Cerebellar cortex (tissue), 1 donor: ENCODE measurements at regions not wholly inside any gene's neighbourhood (a gene's known extent, or its start where the extent isn't known, plus 50 kb on each side); places are given as distances from the start of the nearest gene placed in this dataset.
A peak's percentile ranks its signal among the peaks of the same experiment; 100 is the strongest.

Experiments
- DNase-seq: peaks from one replicate; pipeline ENCODE4 v3.0.0-alpha.2; 2015; ENCODE audit warnings: low spot score

- DNase-seq: no peak
Observed at GRCh38 chr1:243944429-243945160, 94.6 kb upstream of the AKT3 start.

DNA sequence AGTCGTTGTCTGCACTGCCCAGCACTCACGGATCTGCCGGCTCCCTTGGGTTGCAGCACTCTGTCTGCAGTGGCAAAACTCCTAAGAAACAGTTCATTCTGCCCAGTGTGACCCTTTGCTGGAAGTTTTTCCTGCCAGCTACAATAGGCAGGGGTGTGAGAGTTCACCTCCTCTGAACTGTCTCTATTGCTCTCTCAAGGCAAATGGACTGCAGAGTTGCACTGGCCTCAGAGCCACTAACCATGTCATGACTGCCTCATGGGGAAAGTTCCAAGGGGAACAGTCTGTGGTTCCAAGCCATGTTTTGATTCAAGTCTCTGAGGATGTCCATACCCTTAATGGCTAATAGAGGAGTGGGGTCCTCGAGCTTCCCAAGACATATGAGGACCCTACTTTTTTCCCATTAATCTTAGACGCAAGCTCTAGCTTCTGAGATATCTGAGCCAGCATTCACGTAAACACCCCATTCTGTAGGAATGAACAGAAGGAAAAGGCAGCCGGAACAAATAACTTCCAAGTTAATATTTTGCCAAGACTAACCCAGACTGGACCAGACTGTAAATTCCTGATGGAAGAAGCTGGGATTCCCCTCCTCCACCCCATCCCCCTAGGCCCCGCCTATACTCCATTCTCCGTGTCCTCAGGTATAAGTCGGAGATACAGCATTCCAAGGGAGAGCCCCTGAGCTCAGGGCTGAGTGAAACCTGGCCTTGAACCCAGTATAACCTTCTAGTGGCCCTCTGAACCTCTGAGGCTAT, 93.8 kb upstream of the AKT3 start:
- no peak for DNase-seq

GRCh38 chr1:243942196-243943150, 92.4 kb upstream of the AKT3 start:
- DNase-seq: peak; percentile 38

DNA sequence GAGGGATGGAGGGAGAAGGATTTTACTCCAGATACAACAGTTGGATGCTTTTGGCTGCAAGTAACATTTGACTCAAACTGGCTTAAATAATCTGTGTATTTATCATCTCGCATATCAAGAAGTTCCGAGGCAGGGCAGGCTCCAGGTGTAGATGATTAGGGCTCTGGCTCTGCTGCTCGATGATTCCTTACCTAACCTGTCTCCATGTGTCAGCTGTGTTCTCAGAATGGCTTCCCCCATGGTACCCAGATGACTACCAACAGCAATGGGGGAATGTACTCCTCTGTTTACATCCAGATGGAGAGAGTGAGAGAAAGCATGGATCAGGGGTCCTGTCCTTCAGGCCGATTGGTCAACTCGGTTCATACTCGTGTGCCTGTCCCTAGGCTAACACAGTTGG, 90.4 kb upstream of the AKT3 start:
- DNase-seq: no peak

GRCh38 chr1:243939167-243939848, 89.3 kb upstream of the AKT3 start:
- DNase-seq: no peak

DNA sequence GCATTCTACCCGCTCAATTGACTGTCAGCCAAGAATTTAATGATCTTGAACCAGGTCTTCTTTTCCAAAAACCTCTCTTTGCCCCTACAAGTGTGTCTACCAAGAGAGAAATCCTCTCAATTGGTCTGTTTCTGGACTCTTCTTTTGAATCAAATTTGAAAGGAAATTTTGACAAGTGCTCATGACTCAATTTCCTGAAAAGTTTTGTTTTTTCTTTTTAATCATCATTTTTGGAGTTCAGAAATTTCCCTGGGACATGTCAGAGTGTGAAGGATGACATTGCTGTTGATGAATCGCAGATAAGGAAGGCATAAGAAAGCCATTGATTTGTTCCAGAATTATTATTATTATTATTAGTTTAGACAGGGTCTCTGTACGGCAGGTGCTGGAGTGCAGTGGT, 88.2 kb upstream of the AKT3 start:
- no peak for DNase-seq

DNA sequence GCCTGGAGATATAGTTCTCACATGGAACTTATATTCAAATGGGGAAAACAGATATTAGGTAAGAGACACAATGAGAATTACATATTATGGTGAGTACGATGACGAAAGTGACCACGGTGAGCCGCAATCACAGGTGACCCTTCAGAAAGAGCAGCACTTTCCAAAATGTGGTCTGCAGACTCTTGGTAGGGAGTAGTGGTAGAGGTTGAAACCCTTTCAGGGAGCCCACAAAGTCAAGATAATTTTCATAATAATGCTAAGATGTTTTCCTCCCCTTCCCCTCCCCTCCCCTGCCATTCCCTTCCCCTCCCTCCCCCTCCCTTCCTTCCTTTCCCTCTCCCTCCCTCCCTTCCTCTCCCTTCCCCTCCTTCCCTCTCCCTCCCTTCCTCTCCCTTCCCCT, 83.5 kb upstream of the AKT3 start:
- no peak for DNase-seq

GRCh38 chr1:243931957-243932356, 81.9 kb upstream of the AKT3 start:
- no peak for DNase-seq

GRCh38 chr1:243930822-243931671, 81.0 kb upstream of the AKT3 start:
- DNase-seq: no peak

- no peak for DNase-seq
Observed at GRCh38 chr1:243927381-243927780, 77.3 kb upstream of the AKT3 start.

DNA sequence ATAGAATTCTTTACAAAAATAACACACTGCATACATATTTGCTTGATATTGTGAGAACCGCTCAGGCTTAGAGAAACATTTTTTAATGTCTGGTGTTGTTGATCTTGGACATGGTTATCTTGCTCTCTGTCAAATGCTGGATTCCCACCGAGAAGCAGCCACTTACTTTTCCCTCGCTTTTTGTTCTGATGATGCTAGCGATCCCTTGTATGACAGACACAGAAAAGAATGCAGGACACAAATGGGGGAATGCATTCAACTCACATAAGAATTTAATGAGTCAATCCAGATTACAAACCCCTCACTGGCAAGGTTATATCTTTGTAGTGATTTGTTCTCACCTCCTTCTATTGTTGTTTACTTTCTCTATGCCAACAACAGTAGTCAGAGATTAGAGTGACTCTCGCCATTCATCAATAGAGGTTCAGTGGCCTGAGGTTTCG, 76.8 kb upstream of the AKT3 start:
- no peak for DNase-seq

DNA sequence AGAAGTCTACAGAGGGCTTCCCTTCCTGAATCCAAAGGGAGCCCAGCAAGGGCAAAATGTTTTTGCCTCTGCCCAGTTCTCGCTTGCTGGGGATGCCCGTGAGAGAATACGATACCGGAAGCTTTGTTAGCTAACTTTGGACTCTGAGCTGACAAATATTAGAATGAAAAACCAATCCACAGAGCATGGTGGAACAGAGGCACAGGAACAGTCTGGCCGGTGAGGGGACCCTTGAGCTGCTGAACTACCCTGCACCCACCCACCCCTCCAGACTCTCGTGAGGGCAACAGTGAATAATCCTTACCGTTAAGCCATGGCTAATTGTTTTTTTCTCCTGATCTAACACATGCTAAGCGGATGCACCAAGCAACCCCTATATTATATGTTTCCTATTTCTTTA, 76.3 kb upstream of the AKT3 start:
- no peak for DNase-seq

GRCh38 chr1:243924588-243925349, 74.7 kb upstream of the AKT3 start:
- DNase-seq: no peak

GRCh38 chr1:243924188-243924587, 74.1 kb upstream of the AKT3 start:
- no peak for DNase-seq

- no peak for DNase-seq
Observed at GRCh38 chr1:243923292-243924171, 73.5 kb upstream of the AKT3 start.

GRCh38 chr1:243921111-243921510, 71.1 kb upstream of the AKT3 start:
- DNase-seq: no peak

DNA sequence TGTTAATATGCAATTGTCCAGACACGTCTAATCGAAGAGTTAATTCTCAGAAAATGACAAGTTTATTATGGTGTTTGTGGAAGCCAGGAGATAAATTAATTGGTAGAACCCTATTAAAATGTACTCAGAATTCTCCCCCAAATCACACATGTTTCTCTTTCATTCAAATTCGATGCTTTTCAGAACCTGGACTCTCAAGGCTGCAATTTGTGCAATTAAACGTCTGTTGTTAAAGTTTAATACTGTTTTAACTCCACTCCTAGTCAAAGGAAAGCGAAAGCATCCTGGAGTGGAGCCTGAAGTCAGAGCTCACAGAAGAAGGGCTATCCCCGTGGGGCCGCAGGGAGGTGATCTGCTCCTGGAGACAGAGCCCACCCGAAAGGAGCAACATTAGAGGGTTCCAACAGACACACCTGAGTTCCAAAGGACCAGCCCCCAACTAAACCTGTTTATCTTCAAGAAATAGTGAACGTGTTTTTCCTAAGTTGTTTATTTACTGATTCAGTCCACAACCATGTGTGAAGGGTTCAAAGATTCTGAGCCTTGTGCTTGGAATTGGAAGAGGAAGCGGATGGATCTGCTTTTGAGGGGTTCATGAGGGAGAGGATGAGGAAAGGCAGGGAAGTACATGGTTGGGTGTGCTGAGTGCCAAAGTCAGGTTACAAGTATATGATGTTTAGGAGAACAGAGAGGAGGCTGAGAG, 68.0 kb upstream of the AKT3 start:
- DNase-seq: peak; percentile 25

DNA sequence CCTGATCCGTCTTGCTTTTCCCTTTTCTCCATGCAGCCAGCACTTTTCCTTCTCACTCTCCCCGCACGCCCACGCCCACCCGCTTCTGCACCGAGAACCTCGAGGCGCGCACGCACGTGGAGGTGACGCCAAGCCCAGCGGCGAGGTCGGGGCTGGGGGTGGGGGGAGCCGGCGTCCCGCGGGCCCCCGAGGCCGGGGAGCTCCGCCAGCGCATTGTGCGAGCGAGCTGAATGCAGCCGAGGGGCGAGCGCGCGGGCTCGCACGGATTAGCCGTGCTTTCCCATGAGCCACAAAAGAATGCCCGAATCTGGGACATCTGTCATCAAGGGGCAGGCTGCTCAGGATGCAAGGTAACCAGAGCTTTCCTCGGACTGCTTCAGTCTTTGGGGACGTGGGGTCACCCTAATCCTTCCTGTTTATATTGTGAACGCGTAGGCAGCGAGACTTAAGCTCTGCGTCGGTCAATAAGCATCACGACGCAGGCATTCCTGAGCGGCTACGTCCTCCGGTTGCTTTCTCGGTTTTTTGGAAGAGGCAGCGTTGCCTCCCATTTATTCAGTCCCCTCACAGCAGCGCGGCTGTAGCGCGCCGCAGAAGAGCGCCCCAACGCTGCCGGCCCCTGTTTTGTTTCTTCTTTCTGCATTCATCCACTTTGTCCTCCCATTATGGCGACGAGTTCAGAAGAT, 67.3 kb upstream of the AKT3 start:
- peak; percentile 70 for DNase-seq
